Mammary epithelial cell (primary cell): ENCODE measurements at regions not wholly inside any gene's neighbourhood (a gene's known extent, or its start where the extent isn't known, plus 50 kb on each side); places are given as distances from the start of the nearest gene placed in this dataset.

Experiments used
- EZH2 ChIP-seq: IDR thresholded peaks from 2 replicates; pipeline ENCODE4 v1.6.1; 2012; ENCODE audit warnings: low read length, inconsistent platforms, borderline replicate concordance
- TF ChIP-seq, protein P1 (sequence below), 2 donors: IDR thresholded peaks in 1 of 2; conservative IDR thresholded peaks in 1 of 2; 2 replicates each; pipeline ENCODE4 v1.5.1; 2011 to 2012; ENCODE audit warnings: inconsistent platforms in 2 of 2, low read length in 2 of 2, mild to moderate bottlenecking in 2 of 2, control low read depth in 1 of 2, low read depth in 1 of 2; ENCODE audit not compliant: insufficient read depth in 1 of 2; ENCODE audit errors: extremely low read depth in 1 of 2

- TF ChIP-seq, protein P1, sequence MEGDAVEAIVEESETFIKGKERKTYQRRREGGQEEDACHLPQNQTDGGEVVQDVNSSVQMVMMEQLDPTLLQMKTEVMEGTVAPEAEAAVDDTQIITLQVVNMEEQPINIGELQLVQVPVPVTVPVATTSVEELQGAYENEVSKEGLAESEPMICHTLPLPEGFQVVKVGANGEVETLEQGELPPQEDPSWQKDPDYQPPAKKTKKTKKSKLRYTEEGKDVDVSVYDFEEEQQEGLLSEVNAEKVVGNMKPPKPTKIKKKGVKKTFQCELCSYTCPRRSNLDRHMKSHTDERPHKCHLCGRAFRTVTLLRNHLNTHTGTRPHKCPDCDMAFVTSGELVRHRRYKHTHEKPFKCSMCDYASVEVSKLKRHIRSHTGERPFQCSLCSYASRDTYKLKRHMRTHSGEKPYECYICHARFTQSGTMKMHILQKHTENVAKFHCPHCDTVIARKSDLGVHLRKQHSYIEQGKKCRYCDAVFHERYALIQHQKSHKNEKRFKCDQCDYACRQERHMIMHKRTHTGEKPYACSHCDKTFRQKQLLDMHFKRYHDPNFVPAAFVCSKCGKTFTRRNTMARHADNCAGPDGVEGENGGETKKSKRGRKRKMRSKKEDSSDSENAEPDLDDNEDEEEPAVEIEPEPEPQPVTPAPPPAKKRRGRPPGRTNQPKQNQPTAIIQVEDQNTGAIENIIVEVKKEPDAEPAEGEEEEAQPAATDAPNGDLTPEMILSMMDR (conservative IDR thresholded peaks at IDR 0.05 in 1 of 2, IDR thresholded peaks at IDR 0.05 in 1 of 2; ENCODE audit: extremely low read depth in 1 of 2, insufficient read depth in 1 of 2, low read depth in 1 of 2, low read length in 2 of 2) = no peak
- TF ChIP-seq EZH2 = no peak
Observed at GRCh38 chr4:74845834-74846233, 51.5 kb upstream of the BTC start.
